RWPE1 (cell line): ENCODE measurements at regions not wholly inside any gene's neighbourhood (a gene's known extent, or its start where the extent isn't known, plus 50 kb on each side); places are given as distances from the start of the nearest gene placed in this dataset.

ENCODE experiments used
- CTCF ChIA-PET: fragments of 350-600 bp; sonication (Branson Sonifier 250); formaldehyde crosslinking; extraction: SDS; loops from one replicate; lab custom pipeline; 2021; lab: Yijun Ruan, JAX
- POLR2A ChIA-PET: fragments of 400-600 bp; formaldehyde crosslinking; extraction: SDS; loops from one replicate; lab custom pipeline; 2020; ENCODE audit warnings: antibody characterized with exemption; ENCODE audit not compliant: low non-redundant PET; lab: Yijun Ruan, JAX
- DNase-seq: peaks from one replicate; pipeline ENCODE4 v3.0.0; 2012; ENCODE audit warnings: low spot score
- H3K27ac ChIP-seq: fragments of 450-650 bp; 2 replicates; pipeline ENCODE4 v1.5.1; 2017
- TF ChIP-seq, protein P1 (sequence below): fragments of 450-650 bp; conservative IDR thresholded peaks from 2 replicates; pipeline ENCODE4 v1.5.1; 2017; ENCODE audit warnings: low read depth, mild to moderate bottlenecking

DNA sequence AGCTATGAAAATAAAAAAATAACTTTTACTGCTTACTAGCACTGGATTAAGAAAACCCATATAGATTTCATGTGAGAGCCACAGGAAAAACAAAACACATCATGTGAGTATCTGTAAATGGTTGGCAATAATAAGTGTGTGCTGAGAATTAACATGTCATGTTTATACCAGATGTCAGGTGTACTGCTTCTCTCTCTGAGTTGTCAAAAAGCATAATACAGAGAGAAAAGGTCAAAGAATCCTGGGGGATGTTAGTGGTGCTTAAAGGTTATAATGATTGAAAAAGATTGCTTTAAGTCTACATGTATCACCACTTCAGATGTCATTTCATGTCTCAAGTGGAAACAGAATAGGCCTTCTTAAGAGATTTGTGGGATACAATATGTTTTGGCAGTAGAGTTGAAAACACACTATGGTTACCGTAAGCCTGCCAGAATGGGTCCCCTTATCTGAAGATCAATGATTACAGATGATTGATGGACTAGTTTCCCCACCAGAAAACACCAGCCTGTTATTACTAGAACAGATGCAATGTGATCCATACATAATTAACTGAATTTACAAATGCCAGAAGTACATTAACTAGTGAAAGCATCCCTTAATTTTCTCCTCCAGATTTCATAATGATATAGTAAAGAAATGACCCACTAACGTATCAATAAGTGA is 204.1 kb downstream of the CNTN3 start:
- H3K27ac ChIP-seq, result no peak overlapping the region
- ChIA-PET CTCF (no interaction called here), POLR2A (no interaction called here)
- TF ChIP-seq, protein P1, sequence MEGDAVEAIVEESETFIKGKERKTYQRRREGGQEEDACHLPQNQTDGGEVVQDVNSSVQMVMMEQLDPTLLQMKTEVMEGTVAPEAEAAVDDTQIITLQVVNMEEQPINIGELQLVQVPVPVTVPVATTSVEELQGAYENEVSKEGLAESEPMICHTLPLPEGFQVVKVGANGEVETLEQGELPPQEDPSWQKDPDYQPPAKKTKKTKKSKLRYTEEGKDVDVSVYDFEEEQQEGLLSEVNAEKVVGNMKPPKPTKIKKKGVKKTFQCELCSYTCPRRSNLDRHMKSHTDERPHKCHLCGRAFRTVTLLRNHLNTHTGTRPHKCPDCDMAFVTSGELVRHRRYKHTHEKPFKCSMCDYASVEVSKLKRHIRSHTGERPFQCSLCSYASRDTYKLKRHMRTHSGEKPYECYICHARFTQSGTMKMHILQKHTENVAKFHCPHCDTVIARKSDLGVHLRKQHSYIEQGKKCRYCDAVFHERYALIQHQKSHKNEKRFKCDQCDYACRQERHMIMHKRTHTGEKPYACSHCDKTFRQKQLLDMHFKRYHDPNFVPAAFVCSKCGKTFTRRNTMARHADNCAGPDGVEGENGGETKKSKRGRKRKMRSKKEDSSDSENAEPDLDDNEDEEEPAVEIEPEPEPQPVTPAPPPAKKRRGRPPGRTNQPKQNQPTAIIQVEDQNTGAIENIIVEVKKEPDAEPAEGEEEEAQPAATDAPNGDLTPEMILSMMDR, result no peak
- no peak for DNase-seq

DNA sequence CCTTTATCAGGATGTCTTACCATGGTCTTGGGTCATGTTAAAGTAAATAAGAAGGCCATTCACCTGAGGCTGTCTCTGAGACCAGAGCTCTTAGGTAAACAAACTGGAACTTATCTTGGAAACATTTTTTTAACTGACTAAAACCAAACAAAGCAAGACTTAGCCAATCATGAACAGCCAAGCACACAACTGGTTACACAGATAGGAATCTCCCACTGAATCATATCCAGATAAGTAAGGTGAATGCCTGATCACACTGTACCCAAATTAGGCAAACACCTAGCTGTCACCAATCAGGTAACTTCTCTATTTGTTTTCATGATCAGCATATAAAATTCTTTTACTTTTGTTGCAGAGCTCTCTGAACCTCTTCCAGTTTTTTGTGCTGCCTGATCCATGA is 205.4 kb downstream of the CNTN3 start:
- H3K27ac ChIP-seq, result no peak overlapping the region
- no peak for DNase-seq
- CTCF ChIA-PET, result no interaction called here
- POLR2A ChIA-PET, result no interaction called here
- TF ChIP-seq, protein P1, result no peak

DNA sequence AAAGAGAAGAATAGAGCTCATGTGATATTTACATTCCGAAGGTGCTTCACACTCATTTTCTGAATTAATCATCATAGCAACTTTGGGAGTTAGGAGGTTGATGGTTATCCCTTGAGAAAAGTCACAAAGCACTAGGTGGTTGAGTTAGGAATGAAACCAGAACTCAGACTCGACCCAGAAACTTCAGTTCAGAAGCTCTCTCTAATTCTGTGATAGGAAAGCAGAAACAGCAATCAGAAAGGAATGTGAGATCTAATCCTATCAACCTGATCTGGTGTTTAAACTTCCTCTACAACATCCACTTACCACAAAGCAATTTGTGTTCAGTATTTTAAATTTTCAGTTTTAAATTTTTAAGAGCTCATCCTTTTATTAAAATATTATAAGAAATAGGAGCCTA is 211.2 kb downstream of the CNTN3 start:
- POLR2A ChIA-PET, result no interaction called here
- no peak overlapping the region for H3K27ac ChIP-seq
- DNase-seq, result no peak
- CTCF ChIA-PET, result no interaction called here
- TF ChIP-seq, protein P1, result no peak

DNA sequence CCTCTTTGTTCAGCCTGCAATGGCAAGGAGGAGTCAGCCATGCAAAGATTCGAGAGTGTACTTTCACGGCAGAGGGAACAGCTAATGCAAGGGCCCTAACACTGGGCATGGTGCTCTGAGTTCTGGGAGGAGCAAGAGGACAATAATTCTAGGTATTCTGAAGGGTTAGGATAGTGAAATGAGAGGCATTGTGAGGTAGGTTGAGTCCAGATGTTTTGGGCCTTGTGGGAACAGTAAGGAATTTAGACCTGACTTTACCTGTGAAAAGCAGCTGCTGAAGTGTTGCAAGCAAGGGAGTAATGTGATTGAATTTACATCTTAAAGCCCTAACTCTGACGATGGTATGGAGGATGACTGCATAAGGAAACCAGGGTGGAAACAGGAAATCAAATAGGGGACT is 211.6 kb downstream of the CNTN3 start:
- TF ChIP-seq, protein P1, result no peak
- DNase-seq, result no peak
- no peak overlapping the region for H3K27ac ChIP-seq
- ChIA-PET CTCF (no interaction called here), POLR2A (no interaction called here)

DNA sequence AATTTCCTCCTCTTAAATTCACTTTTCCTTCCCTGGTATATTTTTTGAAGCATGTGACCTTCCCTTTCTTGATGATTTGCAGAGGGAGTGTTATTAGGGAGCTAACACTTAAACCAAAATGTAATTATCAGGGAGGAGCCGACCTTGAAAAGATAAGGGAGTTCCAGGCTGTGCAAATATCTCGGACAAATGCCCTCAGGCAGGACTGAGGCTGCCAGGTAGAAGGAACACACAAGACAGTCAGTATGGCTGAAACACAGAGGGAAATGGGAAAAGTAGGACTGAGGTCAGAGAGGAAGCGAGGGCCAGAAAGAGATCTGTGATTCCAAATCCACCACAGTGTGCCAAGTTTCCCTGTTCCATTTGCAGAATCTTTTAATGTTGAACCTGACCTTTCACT is 221.0 kb downstream of the CNTN3 start:
- no peak for DNase-seq
- POLR2A ChIA-PET, result no interaction called here
- CTCF ChIA-PET, result no interaction called here
- no peak overlapping the region for H3K27ac ChIP-seq
- TF ChIP-seq, protein P1, result no peak

DNA sequence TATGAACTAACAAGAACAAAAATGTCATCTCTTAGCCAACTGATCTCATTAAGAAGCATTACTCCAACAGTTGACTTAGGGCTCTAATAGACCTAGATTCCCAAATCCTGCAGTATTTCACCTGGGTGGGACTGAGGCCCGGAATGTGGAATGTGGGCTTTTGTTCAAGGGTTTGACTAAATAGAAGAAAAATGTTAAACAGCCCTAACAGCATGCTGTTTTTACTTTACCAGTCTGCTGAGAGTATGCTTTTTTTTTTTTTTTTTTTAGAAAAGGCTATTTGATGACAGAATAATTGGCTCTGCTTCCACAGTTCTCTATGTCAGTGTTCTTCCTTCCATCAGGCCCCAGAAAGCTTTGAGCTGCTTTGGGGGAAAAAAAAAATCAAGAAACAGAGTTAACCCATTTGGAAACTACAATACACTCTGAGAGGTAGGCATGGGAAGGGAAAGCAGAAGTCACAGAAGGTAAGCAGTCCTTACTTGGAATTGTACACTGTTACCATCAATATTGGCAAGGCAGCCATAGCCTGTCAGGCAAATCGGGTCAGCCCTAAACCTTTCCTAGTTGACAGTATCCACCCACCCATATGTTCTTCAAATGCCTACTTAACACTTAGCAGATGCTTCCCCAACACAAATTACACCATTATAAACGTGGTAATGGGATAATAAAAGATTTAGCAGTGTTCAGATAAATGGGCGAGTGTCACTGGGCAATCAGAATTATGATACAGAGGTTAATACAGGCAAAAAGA is 224.2 kb downstream of the CNTN3 start:
- ChIA-PET POLR2A (no interaction called here), CTCF (no interaction called here)
- H3K27ac ChIP-seq, result no peak overlapping the region
- DNase-seq, result no peak
- TF ChIP-seq, protein P1, result no peak
